ENCODE measurements at regions not wholly inside any gene's neighbourhood (a gene's known extent, or its start where the extent isn't known, plus 50 kb on each side); places are given as distances from the start of the nearest gene placed in this dataset.
"Not testable (repeated sequence)": the region's sequence is repeated elsewhere in the genome, so short reads cannot be mapped to it uniquely, and the experiment has no call there.

DNA sequence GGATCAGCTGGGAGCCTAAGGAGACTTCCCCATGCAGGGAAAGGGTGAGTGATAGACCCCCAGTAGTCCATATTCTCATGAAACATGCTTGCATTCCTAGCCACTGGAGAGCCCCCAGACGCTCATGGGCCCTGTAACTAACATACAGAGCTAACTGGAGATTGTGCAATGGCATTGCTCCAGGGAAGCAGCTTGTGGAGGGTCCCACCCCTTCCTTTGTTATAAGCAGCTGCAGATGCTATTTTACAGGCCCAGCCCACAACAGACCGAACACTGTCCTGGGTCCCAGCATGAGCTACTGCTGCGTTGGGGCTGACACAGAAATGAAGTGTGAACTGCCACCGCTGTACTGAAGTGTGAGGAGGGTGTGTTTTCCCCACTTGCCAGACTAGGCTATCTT lies 1465.7 kb upstream of the DIAPH2 start:
- DNase-seq = no peak

- DNase-seq = no peak
Measured at GRCh38 chrX:95248386-95248785, 1436.3 kb upstream of the DIAPH2 start.

GRCh38 chrX:95290455-95290854 lies 1394.2 kb upstream of the DIAPH2 start:
- no peak for DNase-seq

DNA sequence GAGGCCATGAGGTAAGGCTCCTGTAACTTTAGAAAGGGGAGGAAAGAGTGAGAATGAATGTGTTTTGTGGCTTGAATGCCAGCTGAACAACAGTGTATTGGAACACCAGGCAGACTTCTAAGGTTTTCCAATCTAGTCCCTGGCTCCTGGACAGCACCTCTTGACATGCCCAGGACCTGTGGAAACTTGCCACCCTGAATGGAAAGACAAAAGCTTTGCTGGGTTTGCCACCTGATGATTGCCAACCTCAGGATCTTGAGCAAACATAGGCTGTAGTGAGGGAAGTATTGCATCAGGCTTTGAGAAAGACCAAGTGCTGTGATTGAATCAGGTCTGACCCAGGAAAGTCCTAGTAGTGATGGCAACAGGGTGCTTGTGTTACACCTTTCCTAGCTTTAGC lies 1393.1 kb upstream of the DIAPH2 start:
- no peak for DNase-seq

GRCh38 chrX:95318882-95319281 lies 1365.8 kb upstream of the DIAPH2 start:
- no peak for DNase-seq

- no peak for DNase-seq
Measured at GRCh38 chrX:95325185-95325584, 1359.5 kb upstream of the DIAPH2 start.

DNA sequence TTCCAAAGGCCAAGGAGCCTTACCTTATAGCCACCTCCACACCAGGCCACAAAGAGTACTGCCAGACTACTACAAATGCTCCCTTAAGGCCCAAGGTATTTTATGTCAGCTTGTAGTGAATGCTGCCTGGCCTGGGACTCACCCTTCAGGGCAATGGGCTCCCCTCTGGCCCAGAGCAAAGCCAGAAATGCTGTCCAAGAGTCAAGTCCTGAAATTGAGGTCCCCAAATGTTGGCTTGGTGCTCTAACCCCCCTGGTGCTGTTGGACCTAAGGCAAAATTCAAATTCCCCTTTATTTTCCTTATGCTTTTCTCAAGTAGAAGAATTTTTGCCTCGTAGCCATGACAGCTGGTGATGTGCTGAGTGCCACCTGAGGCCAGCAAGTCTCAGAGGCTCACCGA lies 1354.3 kb upstream of the DIAPH2 start:
- DNase-seq = no peak

GRCh38 chrX:95332530-95332929 lies 1352.1 kb upstream of the DIAPH2 start:
- no peak for DNase-seq

GRCh38 chrX:95346856-95347255 lies 1337.8 kb upstream of the DIAPH2 start:
- DNase-seq = no peak

DNA sequence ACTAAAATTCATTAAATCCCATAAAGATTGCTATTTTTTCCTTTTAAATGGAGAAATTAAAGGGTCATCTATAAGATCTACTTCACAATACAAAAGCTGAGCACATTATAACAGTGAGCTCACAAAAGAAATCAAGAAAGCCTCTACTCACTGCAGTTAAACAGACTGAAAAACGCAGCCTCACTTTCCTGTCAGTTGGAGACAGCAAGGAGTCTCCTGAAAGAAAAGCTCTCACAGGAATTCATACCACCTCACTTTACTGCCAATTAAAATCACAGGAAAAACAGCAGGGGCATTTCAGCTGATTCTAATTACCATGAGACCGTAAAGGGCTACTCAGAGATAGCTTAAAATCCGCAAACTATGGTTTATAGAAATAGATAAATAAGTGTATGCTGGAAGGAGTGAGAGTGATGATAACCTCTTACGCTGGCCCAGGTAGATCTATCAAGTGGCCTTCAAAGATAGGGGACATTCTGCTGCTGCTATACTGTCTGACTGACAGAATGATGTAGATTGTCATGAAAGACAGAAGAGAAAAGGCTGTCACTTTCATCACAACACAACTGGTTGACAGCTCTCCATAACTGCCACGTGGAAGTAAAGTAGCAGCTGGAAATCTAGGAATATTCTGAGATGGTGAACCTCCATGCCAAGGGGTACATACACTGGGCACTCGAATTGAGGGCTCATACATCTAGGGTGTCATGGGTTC lies 1333.7 kb upstream of the DIAPH2 start:
- no peak for DNase-seq

DNA sequence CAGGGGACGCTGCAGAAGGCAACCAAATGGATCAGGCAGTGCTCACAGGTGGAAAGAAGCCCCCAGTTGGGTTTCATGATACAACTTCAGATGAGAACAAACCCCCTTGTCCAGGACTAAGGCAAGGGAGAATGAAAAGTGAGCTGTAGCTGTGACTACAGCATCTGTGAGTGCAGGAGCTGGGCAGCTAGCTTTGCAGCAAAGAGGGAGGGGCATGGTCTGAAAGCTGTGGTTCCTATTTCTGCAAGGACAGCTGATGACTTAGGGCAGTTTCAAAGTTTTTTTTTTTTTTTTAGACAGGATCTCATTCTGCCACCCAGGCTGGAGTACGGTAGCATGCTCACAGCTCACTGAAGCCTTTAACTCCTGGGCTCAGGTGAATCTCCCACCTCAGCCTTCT lies 1317.4 kb upstream of the DIAPH2 start:
- DNase-seq = no peak

GRCh38 chrX:95382799-95383198 lies 1301.8 kb upstream of the DIAPH2 start:
- DNase-seq = no peak

- no peak for DNase-seq
Measured at GRCh38 chrX:95383778-95384177, 1300.9 kb upstream of the DIAPH2 start.

GRCh38 chrX:95427389-95427788 lies 1257.3 kb upstream of the DIAPH2 start:
- no peak for DNase-seq

- DNase-seq = no peak
Measured at GRCh38 chrX:95435198-95435597, 1249.4 kb upstream of the DIAPH2 start.

GRCh38 chrX:95441836-95442235 lies 1242.8 kb upstream of the DIAPH2 start:
- DNase-seq = no peak

- no peak for DNase-seq
Measured at GRCh38 chrX:95484781-95485180, 1199.9 kb upstream of the DIAPH2 start.

DNA sequence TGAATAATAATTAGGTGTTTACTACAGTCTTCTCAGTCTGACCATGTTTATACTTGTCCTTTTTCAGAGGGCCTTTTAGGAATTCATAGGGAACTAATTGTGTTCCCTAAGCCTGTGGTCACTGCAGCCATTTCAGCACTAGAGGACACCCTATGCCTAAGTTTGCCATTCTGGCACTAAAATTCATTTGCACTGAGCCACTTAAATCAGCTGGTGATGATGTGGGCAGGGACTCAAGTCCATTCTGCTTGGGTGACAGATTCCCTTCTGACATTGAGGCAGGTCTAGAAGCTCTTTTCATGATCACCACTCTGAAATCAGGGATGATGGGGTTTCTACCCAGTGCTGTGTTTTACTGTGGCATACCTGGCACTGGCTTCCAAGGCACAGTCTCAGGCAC lies 1178.9 kb upstream of the DIAPH2 start:
- DNase-seq = no peak

DNA sequence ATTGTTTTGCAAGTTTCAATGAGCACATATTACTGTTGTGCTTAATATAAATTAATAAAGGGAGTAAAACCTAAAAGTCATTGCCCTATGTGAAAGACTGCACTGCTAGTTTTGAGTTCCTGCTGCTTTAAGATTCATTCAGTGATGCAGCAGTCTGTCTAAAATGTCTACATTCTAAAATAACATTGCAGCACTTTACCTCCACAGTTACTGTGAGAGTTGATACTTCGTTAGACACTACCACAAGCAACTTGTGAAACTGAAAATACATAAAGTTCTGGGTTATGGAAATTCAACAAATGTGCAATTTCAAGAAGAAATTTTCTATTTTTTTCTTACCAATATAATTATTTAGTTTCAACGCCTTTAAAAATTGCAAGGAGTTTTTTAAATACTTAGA lies 1175.2 kb upstream of the DIAPH2 start:
- no peak for DNase-seq

DNA sequence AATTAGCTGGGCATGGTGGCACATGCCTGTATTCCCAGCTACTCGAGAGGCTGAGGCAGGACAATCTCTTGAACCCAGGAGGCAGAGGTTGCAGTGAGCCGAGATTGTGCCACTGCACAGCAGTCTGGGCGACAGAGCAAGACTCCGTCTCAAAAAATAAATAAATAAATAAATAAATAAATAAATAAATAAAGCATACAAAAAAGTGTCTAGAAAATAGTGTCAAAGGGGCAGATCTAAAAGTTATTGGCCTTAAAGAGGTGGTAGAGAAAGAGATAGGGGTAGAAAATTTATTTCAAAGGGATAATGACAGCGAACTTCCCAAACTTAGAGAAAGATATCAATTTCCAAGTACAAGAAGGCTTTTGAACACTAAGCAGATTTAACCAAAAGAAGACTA lies 1160.6 kb upstream of the DIAPH2 start:
- DNase-seq = not testable (repeated sequence)

DNA sequence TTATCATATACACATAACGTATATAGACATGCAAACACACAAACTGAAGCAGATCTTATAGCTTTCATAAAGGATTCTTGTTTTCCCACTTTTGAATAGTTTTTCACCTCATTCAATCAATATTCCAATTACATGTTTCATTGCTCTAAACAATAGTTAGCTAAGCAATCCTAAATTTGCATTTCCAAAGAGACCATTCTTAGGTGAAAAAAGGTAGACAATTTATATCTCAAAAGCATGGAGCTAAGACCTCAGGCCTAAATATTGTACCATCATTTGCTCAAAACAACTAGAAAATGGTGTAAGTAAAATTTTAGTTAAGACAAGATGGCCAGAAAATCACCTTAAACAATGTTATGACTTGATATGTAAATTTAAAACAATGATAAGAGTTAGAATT lies 1148.5 kb upstream of the DIAPH2 start:
- DNase-seq = no peak

DNA sequence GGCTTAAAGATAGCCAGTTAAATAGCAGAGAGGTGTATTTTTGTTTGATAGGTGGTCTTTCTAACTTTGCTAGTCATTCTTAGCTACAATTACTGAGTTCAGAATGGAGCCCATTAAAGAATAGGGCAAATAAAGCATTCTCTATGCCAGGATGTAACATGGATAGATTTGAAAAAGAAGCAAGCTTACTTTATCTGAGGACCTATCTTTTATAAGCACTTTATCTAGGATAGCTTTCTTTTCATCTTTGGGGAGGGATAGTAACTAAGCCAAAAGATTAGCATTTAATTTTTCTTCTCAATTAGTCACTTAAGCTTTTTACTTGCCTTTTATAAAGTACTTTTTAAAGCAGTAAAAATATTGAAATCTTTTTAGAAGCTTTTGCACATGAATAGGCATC lies 1148.0 kb upstream of the DIAPH2 start:
- no peak for DNase-seq

DNA sequence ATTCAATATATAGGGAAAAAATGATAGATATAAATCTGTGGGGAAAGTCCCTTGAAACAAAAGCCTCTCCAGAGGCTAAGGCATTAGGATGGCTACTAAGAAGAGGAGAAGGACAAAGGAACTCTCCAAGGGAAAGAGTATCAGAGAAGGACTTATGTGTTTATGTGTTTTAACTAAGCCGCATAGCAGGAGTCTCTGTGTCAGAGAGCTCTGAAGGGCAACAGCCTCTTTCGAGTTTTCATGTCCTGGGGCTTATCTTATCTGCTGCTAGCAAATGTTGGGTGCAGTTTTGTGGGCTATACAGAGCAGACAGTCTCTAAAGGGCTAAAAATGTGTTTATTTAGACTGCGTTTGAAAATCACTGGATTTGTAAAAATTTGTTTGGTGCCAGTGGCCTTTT lies 1145.6 kb upstream of the DIAPH2 start:
- DNase-seq = no peak

- DNase-seq = not testable (repeated sequence)
Measured at GRCh38 chrX:95549552-95549951, 1135.1 kb upstream of the DIAPH2 start.

- no peak for DNase-seq
Measured at GRCh38 chrX:95585321-95585720, 1099.3 kb upstream of the DIAPH2 start.

DNA sequence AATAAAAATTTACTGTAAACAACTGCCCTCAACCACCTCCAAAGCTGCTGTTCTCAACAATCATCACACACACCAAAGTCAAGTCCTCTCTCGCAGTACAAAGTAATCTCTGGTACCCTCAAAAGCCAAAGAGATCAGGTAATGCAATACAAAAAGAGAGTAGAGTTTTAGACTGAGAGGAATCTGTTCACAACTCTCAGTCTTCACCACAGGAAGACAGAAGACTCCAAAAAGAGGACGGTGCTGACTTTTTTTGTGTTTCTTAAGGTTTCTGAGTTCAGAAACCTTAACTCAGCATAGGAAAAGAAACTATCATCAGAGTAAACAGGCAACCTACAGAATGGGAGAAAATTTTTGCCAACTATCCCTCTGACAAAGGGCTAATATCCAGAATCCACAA lies 1072.3 kb upstream of the DIAPH2 start:
- DNase-seq = no peak

Measured in NCI-H510A (cell line).